ENCODE measurements at regions not wholly inside any gene's neighbourhood (a gene's known extent, or its start where the extent isn't known, plus 50 kb on each side); places are given as distances from the start of the nearest gene placed in this dataset.
"Not testable (repeated sequence)": the region's sequence is repeated elsewhere in the genome, so short reads cannot be mapped to it uniquely, and the experiment has no call there.

DNA sequence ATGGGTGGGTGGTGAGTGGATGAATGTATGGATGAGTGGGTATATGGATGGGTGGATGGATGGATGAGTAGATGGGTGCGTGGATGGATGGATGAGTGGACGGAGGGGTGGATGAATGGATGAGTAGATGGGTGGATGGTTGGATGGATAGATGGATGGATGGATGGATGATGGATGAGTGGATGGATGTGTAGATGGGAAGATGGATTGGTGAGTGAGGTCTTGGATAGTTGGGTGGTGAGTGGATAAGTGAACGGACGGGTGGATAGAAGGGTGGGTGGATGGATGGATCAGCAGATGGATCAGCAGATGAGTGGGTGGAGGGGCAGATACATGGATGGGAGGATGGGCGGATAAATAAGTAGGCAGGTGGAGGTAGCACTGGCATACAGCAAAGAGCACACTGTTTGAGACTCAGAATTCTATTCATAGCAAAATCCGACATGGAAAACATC, 163.5 kb downstream of the C9orf50 start:
- DNase-seq (ENCODE audit: low read depth): no peak

DNA sequence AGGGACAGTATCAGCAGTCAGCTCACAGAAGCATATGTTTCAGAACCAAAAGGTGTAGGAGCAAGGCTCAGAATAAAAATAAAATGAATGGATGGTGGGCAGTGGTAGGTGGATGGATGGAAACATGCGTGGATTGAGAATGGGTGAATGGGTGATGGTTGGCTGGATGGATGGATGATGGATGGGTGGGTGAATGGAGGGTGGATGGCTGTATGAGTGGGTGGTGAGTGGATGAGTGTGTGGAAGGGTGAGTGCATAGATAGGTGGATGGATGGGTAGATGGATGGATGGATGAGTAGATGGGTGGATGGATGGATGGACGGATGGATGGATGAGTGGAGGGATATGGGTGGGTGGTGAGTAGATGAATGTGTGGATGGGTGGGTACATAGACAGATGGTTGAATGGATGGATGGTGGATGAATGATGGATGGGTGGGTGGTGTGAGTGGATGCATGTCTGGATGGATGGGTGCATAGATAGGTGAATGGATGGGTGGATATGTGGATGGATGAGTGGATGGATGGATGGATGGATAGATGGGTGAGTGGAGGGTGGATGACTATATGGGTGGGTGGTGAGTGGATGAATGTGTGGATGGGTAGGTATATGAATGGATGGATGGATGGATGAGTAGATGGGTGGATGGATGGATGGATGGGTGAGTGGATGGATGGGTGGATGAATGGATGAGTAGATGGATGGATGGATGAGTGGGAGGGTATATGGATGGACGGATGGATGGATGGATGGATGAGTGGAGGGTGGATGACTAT, 164.2 kb downstream of the C9orf50 start:
- DNase-seq (ENCODE audit: low read depth): no peak

DNA sequence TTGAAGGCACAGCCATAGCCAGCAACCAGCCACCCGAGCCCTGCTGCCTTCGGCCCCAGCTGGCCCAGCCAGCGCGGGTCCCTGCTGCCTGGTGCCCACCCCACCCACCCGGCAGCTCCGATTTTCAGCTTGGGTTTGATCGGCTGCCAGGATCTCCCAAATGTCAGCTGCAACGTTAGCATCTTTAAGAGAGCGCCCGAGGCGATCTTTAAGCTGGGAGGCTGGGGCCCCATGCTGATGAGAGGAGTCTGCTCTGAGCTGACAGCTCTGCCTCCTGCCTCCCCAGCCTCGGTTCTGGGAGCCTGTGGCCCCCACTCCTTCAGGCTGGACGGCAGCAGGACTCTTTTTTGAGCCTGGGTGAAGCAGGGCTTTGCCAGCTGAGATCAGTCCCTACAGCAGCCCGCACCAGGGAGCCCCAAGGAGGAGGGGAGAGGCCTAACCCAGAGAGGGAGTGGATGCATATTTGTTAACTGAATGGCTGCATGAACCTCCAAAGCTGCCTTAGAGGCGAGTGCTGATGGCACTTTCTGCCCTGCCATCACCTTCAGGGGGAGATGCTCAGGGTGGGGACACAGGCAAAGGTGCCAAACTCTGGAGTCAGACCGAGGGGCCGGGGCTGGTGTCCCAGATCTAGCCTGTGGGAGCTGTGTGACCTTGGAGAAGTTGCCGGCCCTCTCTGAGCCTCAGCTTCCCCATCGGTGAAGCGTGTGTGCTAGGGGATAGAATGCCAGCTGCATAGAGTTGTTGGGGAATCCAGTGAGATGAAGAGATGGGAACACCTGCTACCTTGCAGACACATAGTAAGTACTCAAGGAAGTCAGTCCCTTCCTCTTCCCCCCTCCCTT, 165.5 kb downstream of the C9orf50 start:
- no peak for DNase-seq (ENCODE audit: low read depth)

DNA sequence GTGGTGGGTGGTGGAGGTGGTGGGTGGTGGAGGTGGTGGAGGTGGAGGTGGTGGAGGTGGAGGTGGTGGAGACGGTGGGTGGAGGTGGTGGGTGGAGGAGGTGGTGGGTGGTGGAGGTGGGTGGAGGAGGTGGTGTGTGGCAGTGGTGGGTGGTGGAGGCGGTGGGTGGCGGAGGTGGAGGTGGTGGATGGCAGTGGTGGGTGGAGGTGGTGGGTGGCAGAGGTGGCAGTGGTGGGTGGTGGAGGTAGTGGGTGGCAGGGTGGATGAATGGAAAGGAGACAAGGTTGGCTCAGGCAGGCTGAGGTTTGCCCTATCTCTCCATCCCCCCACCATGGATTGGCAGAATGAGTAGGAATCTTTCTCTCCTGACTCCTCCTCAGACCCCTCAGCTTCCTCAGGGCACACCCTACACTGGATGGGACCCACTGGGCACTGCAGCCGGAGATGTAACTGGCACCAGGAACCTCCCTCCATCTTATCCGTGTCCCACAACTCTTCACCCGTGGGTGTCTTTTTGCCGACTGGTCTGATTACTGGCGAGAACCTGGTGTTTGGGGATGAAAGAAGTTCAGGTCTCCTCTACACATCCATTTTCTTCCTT, 166.3 kb downstream of the C9orf50 start:
- no peak for DNase-seq (ENCODE audit: low read depth)

DNA sequence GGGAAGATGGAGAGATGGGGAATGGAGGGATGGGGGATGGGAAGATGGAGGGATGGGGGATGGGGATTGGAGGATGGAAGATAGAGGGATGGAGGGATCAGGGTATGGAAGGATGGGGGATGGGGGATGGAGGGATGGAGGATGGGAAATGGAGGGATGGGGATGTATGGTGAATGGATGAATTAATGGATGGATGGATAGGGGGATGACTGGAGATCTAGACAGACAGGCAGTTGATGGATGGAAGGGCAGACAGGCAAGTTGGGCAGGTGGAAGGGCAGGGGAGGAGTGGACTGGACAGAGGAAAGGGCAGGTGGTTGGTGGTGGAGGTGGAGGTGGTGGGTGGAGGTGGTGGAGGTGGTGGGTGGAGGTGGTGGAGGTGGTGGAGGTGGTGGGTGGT, 167.2 kb downstream of the C9orf50 start:
- no peak for DNase-seq (ENCODE audit: low read depth)

DNA sequence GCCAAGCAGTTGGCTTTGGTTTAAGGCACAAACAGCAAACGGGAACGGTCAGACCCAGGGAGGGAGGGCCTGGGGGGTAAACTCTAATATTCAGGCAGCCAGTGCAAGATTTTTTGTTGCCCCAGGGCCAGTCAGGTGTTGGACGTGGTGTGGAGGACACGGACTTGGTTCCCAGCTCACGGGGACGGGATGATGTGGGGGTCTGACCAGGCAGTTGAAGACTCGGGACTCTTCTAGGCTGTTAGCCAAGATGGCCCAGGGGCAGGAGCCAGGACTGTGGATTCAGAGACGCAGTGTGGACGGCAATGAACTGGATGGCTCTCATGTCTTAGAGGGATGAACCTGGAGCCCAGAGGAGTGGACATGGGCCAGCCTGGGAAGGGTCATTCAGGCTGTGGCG, 169.2 kb downstream of the C9orf50 start:
- DNase-seq (ENCODE audit: low read depth): no peak

DNA sequence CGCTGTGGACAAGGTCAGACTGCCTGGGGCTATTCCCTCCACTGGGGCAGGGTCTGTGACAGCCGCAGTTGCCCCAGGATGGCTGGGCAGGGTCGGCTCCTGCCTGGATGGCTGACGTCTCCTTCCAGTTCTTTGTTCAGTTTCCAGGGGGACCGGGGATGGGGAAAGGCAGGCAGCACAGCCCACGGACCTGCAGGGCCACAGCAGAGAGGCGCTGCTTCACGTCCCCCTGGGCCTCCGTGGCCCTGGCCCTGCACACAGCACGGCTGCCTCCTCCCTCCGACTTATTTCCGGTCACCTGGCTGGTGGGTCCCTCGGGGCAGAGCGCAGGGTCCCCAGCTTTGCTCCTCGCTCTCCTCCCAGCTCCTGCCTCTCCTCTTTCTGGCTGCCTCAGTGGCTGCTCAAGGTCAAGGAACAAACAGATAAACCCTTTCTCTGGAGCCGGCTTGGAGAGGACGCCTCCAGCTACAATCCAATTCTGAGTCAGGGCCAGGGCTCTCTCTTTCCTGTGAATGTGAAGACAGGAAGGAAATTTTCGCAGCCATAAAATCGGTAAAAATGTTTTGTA, 169.7 kb downstream of the C9orf50 start:
- DNase-seq (ENCODE audit: low read depth): no peak

DNA sequence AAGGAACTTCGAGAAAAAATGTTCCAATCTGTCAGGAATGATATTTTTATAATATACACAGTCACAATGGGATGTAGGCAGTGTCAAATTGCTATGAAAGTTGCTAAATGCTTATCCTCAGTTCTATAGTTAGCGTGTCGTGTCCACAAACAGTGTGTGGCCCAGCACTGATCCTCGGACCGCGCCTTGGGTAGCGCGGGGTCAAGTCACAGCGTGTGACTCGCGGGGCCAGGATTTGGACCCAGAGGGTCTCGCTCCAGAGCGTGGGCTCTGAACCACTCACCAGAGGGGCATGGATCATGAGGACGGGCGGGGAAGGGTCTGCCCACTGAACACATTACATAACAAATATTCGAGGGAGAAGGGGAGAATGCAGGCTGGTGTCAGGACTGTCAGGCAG, 171.8 kb downstream of the C9orf50 start:
- no peak for DNase-seq (ENCODE audit: low read depth)

DNA sequence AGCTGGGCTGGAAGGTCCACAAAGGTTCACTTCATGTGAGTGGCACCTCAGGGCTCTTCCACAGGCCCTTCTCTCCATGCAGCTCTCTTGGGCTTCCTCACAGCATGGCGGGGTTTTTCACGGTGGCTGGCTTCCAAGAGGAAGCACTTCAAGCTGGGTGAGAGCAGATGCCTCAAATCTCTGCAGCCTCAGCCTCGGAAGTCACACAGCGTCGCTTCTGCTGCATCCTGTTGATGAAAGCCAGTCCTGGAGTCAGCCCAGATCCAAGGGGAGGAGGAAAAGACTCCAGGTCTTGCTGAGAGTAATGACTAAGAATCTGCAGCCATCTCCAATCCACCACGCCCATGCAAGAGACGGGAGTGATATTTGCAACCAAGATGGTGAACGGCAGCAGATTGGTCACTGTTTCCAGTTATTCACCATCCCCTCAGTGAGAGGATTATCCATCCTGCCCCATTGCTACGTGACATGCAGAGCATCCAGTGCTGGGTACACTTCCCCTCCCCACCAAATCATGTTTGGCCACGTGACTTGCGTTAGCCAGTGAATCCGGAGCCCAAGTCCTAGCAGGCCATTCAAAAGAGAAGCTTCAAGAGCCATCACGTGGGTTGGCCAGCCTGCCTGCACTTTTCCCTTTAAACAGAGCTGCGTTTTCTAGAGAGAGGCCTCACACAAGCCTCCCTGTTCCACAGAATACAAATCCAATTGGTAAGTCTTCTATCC, 173.9 kb downstream of the C9orf50 start:
- no peak for DNase-seq (ENCODE audit: low read depth)

DNA sequence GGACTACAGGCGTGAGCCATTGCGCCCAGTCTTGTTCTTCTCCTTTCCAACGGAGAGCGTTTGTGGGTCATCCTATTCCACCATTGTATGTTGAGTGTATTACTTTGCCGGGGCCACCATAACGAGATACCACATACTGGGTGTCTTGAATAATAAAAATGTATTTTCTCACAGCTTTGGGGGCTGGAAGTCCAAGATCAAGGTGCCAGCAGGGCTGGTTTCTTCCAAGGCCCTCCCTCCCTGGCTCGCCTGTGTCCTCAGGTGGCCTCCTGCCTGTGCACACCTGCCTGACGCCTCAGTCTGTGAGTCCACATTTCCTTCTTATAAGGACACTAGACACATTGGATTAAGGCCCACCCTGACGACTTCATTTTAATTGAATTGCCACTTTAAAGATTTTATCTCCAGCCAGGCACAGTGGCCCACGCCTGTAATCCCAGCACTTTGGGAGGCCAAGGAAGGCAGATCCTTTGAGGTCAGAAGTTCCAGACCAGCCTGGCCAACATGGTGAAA, 175.1 kb downstream of the C9orf50 start:
- DNase-seq (ENCODE audit: low read depth): no peak

DNA sequence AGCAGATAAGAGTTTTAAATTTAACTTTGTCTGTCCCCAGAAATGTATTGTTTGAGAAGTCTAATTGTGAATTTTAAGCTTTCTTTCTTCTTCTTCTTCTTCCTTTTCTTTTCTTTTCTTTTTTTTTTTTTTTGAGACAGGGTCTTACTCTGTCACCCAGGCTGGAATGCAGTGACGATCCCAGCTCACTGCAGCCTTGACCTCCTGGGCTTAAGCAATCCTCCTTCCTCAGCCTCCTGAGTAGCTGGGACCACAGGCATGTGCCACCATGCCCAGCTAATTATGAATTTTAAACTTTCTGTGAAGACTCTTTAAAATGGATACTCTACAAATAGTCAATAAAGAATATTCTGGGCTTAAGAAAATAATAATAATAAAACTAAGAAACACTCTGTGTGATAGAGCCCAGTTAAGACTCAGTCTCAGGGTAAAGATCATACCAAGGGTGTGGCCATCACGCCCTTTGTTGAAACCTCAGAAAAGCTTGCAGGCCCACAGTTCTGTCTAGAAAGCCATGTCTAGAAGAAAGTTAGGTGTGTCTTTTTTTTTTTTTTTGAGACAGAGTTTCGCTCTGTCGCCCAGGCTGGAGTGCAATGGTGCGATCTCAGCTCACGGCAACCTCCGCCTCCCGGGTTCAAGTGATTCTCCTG, 177.3 kb downstream of the C9orf50 start:
- not testable (repeated sequence) for DNase-seq (ENCODE audit: low read depth)

DNA sequence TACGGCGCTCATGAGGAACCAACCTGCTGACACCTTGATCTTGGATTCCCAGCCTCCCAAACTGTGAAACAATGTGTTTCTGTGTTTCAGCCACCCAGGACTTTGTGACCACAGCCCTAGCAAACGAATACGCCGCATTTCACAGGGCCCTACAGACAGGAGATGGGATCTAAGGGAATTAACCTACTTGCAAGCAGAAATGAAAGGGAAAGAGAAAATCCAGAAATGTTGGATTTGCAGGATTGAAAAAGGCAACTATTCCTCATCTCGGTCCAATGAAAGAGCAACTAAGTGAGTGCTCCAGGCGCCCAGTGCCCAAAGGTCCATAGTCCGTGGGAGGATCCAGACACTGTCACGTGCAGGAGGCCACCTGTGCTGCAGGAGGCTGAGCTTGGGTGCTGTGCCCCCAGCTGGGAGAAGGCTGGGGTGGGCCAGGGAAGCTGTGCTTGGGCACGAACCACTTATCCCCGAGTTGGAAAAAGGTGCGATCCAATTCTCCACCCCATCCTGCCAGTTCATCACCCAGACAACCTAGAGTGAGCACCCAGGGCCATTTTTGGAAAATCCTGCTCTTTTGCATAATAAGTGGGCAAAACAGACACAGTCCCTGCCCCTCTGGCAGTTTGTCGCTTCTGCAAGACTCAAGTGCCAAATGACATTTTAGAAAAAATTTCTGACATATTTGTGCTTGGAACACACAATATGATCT, 177.9 kb downstream of the C9orf50 start:
- DNase-seq (ENCODE audit: low read depth): no peak

DNA sequence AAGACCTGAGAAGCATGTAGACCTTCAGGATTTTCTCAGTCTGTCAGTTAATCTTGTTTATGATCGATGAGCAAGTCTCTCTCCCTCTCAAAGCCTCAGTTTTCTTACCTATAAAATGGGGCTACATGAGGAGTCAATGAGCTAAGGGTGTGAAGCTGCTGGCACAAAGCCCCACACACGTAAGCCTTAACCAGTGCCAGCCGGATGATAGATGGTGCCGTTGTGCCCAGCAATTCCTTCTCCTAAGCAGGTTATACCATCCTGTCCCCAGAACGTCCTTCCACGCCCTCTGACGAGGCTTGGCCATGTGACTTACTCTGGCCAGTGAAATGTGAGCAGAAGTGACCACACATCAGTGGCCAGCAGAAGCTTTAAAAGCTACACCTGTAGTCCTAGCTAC, 179.0 kb downstream of the C9orf50 start:
- DNase-seq (ENCODE audit: low read depth): no peak

DNA sequence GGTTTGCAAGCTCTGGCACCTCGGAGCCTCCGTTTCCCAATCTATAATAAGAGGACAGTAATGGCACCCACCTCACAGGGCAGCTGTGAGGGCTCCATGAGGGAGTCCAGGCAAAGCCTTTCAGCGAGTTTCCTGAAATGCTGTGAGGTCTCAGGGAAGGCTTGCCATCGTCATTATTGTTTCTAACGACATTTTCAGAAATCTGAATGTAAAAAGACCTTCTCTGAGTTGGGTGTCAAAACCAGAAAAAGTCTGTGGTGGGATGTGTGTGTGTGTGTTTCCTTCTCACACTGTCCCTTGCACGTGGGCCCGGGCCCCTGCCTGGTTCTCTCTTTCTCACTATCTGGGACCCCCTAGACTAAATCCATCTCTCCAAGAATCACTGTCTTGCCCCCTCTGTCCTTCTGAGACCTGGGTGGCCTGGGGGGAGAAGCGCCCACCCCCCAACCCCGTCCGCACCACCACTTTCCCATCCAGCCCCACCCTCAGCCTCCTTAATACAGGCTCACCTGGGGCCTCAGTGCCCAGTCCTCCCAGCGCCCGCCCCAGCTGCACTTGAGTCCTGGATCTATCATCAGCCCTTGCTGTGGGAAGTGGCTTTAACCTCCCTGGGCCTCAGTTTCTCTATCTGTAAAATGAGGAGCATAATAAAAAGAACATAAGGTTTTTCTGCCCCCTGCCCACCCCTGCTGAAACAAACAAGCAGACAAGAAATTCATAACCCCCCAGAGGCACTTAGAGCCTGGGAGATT, 180.3 kb downstream of the C9orf50 start:
- DNase-seq (ENCODE audit: low read depth): no peak

DNA sequence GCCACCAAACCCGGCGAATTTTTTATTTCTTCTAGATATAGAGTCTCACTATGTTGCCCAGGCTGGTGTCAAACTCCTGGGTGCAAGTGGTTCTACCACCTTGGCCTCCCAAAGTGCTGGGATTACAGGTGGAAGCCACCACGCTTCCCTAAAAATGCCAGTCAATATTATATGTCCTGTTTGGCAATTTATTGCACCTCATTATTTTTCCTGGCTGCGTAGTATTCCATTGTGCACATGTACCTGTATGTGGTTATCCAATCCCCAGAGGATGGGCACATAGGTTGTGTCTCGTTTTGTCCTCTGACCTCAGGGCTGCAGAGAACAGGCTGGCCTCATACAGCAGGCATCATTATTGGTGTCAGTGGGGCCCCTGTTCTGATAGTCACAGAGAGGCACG, 181.7 kb downstream of the C9orf50 start:
- no peak for DNase-seq (ENCODE audit: low read depth)

DNA sequence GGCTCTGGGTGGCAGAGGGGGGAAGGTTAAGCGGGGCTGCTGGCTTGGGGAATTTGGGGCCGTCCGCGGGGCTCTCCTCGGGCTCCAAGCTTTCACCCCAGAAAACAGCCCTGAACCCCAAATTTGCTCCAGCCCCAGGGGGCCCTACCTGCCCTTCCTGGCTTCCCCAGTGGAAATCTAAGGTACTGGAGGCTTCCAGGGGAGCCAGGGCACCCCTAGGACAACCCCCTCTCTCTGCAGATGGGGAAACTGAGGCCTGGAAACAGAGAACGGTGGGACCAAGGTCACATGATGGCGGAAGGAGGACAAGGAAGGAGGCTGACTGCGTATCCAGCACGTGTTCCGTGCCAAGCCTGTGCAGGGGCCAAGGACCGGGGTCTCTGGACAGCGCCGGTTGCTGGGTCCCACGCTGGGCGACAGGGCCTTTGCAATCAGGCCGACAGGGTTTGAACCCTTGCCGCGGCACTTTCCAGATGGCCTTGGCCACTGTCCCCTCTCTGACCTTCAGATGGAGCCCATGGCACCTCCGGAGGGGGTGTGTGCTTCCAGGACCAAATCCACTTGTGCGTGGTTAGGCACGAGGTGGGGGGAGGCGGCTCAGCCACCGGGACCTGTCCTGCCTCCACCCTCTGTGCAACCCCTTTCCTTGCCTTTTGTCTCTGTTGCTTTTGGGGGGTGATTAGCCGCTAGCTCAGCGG, 183.1 kb downstream of the C9orf50 start:
- no peak for DNase-seq (ENCODE audit: low read depth)

DNA sequence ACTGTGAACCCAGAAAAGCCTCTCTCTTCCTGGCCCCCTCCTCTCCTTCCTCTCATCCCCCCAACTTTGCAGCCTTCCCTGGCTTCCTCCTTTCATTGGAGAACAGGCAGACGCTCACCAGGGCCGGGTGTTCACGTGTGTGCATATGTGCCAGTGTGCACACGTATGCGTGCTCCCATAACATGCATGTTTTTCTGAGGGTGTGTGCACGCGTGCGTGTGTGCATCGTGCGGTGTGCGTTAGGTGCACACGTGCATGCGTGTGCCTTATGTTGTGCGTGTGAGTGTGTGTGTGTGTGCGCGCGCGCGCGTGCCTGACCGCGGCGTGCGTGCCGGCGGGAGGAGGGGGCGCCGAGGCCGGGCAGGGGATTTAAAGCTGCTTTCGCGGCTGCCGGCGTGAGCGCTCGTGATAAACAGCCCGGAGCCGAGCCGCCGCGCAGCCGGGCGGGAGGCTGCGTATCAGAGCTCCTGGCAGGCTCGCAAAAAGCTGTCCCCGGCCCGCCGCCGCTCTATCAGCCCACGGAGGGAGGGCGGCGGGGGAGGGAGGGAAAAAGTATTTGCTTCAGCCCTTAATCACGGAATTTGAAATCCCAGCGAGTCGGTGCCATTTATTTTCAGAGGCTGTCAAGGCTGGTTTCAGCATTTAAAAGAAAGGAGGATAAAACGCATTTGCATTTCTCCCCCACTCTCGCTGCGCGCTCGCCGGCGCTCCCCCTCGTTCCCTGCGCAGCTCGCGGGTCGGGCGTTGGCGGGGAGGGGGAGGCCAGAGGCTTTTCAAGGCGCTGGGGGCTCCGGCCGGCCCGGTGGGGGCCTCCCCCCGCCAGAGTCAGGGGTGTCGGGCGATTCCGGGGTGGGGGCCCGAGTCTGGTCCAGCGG, 183.9 kb downstream of the C9orf50 start:
- DNase-seq (ENCODE audit: low read depth): no peak

All from activated T-cell treated with anti-CD3 and anti-CD28 coated beads for 48 hours (primary cell).